SH-SY5Y (cell line): ENCODE measurements at regions not wholly inside any gene's neighbourhood (a gene's known extent, or its start where the extent isn't known, plus 50 kb on each side); places are given as distances from the start of the nearest gene placed in this dataset.

Source experiments
- GATA2 ChIP-seq: IDR thresholded peaks from 2 replicates; pipeline ENCODE4 v1.6.1; 2011; ENCODE audit warnings: mild to moderate bottlenecking, low read depth, low read length
- GATA3 ChIP-seq: IDR thresholded peaks from 2 replicates; pipeline ENCODE4 v1.6.1; 2011; ENCODE audit warnings: low read depth, mild to moderate bottlenecking, low read length, moderate library complexity

GRCh38 chr2:120548627-120549608 is 186.8 kb upstream of the GLI2 start:
- TF ChIP-seq GATA2, result no peak
- TF ChIP-seq GATA3, result no peak

GRCh38 chr2:120549841-120550240 is 185.8 kb upstream of the GLI2 start:
- TF ChIP-seq GATA3, result no peak
- TF ChIP-seq GATA2, result no peak

DNA sequence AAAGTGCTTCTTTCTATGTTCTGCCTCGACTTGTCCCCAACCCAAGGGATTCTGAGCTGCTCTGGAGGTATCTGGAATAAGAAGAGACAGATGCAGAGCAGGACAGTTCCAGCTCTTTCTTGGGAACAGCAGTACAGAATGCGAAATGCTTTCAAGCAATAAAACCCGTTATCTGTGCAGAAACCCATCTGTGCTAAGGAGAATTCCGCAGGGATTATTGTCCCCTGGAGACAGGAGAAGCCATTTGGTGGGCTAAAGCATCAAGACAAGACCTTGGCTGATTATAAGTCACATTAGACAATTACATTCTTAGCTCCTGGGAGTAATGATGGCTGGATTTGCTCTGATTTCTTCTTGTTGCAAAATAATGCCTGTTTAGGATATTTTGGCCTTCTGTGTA is 185.4 kb upstream of the GLI2 start:
- TF ChIP-seq GATA2, result no peak
- TF ChIP-seq GATA3, result no peak

- TF ChIP-seq GATA2, result no peak
- TF ChIP-seq GATA3, result no peak
Observed at GRCh38 chr2:120550893-120551446, 184.7 kb upstream of the GLI2 start.

GRCh38 chr2:120551522-120551921 is 184.1 kb upstream of the GLI2 start:
- TF ChIP-seq GATA3, result no peak
- no peak for TF ChIP-seq GATA2

- TF ChIP-seq GATA3, result no peak
- no peak for TF ChIP-seq GATA2
Observed at GRCh38 chr2:120552079-120552478, 183.6 kb upstream of the GLI2 start.

- no peak for TF ChIP-seq GATA3
- no peak for TF ChIP-seq GATA2
Observed at GRCh38 chr2:120552800-120553481, 182.7 kb upstream of the GLI2 start.

- TF ChIP-seq GATA2 (no peak), GATA3 (no peak)
Observed at GRCh38 chr2:120554625-120555032, 181.0 kb upstream of the GLI2 start.

DNA sequence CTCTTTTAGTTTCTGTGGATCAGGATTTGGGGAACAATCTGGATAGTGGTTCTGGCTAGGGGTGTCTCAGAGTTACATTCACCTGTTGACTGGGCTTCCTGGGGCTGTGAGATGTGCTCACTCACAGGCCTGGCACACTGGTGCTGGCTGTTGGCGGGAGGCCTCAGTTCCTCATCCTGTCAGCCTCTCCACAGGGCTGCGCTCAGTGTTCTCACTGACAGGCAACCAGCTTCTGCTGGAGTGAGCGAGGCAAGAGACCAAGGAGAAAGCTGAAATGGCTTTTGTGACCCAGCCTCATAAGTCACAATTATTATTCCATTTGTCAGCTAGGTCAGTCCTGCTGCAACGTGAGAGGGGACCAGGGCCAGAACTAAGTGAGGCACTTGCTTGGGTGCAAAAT is 180.6 kb upstream of the GLI2 start:
- no peak for TF ChIP-seq GATA2
- TF ChIP-seq GATA3, result no peak

DNA sequence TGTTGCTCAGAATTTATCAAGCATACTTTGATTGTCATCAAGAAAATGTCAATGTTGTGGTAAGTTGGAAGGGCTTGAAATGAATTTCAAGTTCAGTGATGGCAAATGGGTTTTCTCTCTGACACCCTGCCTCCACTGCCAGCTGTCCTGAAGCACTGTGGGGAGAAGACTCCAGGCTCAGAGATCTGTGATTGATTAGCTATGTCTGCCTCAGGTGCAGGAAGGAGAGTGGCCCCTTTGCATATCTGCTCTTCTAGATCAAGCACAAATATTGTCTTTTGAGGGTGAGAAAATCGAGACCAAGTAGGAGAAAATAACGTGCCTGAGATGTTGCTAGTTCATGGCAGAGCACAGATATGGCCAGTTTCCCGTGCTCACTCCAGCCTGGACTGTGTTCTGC is 178.8 kb upstream of the GLI2 start:
- TF ChIP-seq GATA3 (no peak), GATA2 (no peak)

GRCh38 chr2:120558847-120559246 is 176.8 kb upstream of the GLI2 start:
- TF ChIP-seq GATA2 (no peak), GATA3 (no peak)

DNA sequence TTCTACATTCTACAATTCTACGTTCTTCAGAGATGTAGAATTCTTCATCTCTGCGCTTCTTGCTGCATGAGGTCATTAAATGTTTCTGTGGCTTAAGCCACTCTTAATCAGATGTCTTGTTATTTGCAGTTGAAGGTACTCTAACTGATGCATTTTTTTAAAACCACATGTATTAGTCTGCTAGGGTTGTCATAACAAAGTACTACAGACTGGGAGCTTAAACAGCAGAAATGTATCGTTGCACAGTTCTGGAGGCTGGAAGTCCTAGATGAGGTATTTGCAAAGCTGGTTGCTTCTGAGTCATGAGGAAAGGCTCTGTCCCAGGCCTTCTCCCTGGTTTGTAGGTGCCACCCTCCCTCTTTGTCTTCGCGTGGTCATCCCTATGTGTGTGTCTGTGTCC is 176.3 kb upstream of the GLI2 start:
- TF ChIP-seq GATA3 (no peak), GATA2 (no peak)

DNA sequence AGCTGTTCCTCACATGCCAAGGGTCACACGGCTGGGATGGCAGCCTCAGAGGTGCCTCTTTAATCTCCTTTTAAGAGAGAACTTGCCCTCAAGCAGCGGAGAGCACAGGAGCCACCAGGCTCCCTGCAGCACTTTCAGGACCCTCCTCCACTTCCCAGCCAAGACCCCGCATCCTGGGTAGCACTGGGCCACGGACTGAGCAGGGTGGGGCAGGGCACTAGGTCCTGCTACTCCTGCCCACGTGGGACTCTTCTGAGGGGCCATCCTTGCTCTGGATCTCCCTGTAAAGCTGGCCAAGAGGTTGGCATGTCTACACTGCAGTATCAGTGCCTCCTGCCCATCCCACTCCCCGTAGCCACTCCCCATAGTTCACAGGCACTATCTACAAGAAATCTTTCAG is 175.3 kb upstream of the GLI2 start:
- TF ChIP-seq GATA2, result no peak

DNA sequence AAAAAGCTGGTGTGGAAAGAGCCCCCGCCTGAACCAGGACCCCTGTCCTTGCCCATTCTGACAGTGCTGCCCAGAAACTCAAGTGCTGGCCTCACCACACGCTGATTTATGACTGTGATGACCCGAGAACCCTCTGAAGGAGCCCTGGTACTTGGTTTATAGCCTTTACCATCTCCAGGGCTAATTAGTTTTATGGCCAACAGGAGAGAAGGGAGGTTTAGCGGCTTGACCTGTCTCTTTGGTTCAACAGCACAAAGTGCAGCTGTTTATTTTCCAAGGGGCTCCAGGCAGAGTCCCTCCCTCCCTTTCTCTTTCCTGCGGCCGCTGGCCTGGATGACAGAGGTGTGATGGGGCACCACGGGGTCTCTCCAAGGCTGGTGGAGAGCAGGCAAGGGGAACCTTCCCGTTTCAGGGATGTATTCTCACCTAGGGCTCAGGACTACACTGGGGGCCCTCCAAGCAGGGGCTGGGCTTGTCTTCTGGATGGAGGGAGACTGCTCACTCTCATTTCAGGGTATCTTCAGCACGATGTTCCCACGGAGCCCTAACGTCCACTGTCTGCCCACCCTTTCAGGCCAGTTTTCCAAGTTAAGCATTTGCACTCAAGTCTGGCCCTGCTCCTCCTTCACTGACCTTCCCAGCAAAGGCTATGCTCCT is 174.2 kb upstream of the GLI2 start:
- TF ChIP-seq GATA3 (no peak), GATA2 (no peak)
